Vagina (tissue), 2 donors: ENCODE measurements at regions not wholly inside any gene's neighbourhood (a gene's known extent, or its start where the extent isn't known, plus 50 kb on each side); places are given as distances from the start of the nearest gene placed in this dataset.

ENCODE experiments used
- DNase-seq, 2 donors: peaks; one replicate each; pipeline ENCODE4 v3.0.0-alpha.2; 2017; ENCODE audit errors: extremely low spot score in 2 of 2
- H3K27ac ChIP-seq: fragments of 200-600 bp; sonication (generic); one replicate; pipeline ENCODE4 v1.5.1; 2019
- H3K27me3 ChIP-seq: fragments of 200-600 bp; sonication (generic); one replicate; pipeline ENCODE4 v1.5.1; 2019
- H3K36me3 ChIP-seq, 2 donors: fragments of 200-600 bp; sonication (generic); one replicate each; pipeline ENCODE4 v1.5.1; 2017 to 2019
- H3K4me1 ChIP-seq: fragments of 200-600 bp; sonication (generic); one replicate; pipeline ENCODE4 v1.5.1; 2019
- H3K4me3 ChIP-seq, 2 donors: fragments of 200-600 bp; sonication (generic); 1 replicate in 1 of 2; 2 replicates in 1 of 2; pipeline ENCODE4 v1.5.1; 2016 to 2019
- H3K9me3 ChIP-seq: fragments of 200-600 bp; sonication (generic); one replicate; pipeline ENCODE4 v1.5.1; 2019
- CTCF ChIP-seq, 3 experiments: fragments of 450-650 bp in 2 of 3; fragments of 200-600 bp in 1 of 3; sonication (generic) in 1 of 3; IDR thresholded peaks; one replicate each; pipeline ENCODE4 v1.5.1; 2017 to 2019; ENCODE audit warnings: antibody characterized with exemption in 3 of 3, mild to moderate bottlenecking in 2 of 3, moderate library complexity in 2 of 3
- POLR2A ChIP-seq, 2 donors: fragments of 450-650 bp; IDR thresholded peaks; one replicate each; pipeline ENCODE4 v1.6.1; 2017; ENCODE audit warnings: antibody characterized with exemption in 2 of 2, mild to moderate bottlenecking in 2 of 2, moderate library complexity in 2 of 2
- POLR2AphosphoS5 ChIP-seq, 2 donors: sonication (generic); formaldehyde crosslinking; IDR thresholded peaks; one replicate each; pipeline ENCODE4 v1.9.0; 2017; ENCODE audit warnings: antibody characterized with exemption in 2 of 2, mild to moderate bottlenecking in 2 of 2, low read depth in 1 of 2; ENCODE audit not compliant: insufficient read depth in 1 of 2
- intact Hi-C: fragments of 100-400 bp; cut with DNase I; formaldehyde crosslinking; loops from one replicate; pipeline ENCODE4 v1.15.1; 2023

- intact Hi-C loops, result no loop called here
- Histone ChIP-seq H3K27ac (no peak overlapping the region), H3K4me1 (no peaks in the 10 kb centered on the region), H3K4me3 (no peak overlapping the region), H3K9me3 (no peaks in the 10 kb centered on the region), H3K27me3 (no peaks in the 10 kb centered on the region), H3K36me3 (no peaks in the 10 kb centered on the region)
- no peak for DNase-seq
- no peak for TF ChIP-seq CTCF (IDR thresholded peaks at IDR 0.05)
- no peak for TF ChIP-seq POLR2AphosphoS5 (IDR thresholded peaks at IDR 0.05; ENCODE audit: insufficient read depth in 1 of 2, low read depth in 1 of 2)
- no peak for TF ChIP-seq POLR2A (IDR thresholded peaks at IDR 0.05)
Measured at GRCh38 chr3:152930516-152930915, 95.6 kb downstream of the P2RY1 start.

GRCh38 chr3:152937234-152937633 lies 102.3 kb downstream of the P2RY1 start:
- Histone ChIP-seq H3K4me1 (no peaks in the 10 kb centered on the region), H3K36me3 (no peaks in the 10 kb centered on the region), H3K27ac (no peak overlapping the region), H3K27me3 (no peaks in the 10 kb centered on the region), H3K9me3 (no peaks in the 10 kb centered on the region), H3K4me3 (no peak overlapping the region)
- intact Hi-C loops, result no loop called here
- no peak for DNase-seq
- TF ChIP-seq POLR2A (IDR thresholded peaks at IDR 0.05) (no peak), POLR2AphosphoS5 (IDR thresholded peaks at IDR 0.05; ENCODE audit: insufficient read depth in 1 of 2, low read depth in 1 of 2) (no peak), CTCF (IDR thresholded peaks at IDR 0.05) (no peak)

GRCh38 chr3:152938974-152939636 lies 104.2 kb downstream of the P2RY1 start:
- H3K36me3 ChIP-seq, result no peaks in the 10 kb centered on the region
- intact Hi-C loops, result no loop called here
- TF ChIP-seq POLR2A (IDR thresholded peaks at IDR 0.05) (no peak), POLR2AphosphoS5 (IDR thresholded peaks at IDR 0.05; ENCODE audit: insufficient read depth in 1 of 2, low read depth in 1 of 2) (no peak), CTCF (IDR thresholded peaks at IDR 0.05) (no peak)
- no peaks in the 10 kb centered on the region for H3K4me1 ChIP-seq
- no peaks in the 10 kb centered on the region for H3K27me3 ChIP-seq
- H3K27ac ChIP-seq, result no peak overlapping the region
- DNase-seq, result no peak
- H3K4me3 ChIP-seq, result no peak overlapping the region
- no peaks in the 10 kb centered on the region for H3K9me3 ChIP-seq

GRCh38 chr3:152941859-152942258 lies 106.9 kb downstream of the P2RY1 start:
- Histone ChIP-seq H3K27ac (no peak overlapping the region), H3K27me3 (no peaks in the 10 kb centered on the region), H3K4me3 (no peak overlapping the region), H3K4me1 (no peaks in the 10 kb centered on the region), H3K9me3 (no peaks in the 10 kb centered on the region), H3K36me3 (no peaks in the 10 kb centered on the region)
- intact Hi-C loops, result no loop called here
- no peak for DNase-seq
- TF ChIP-seq POLR2A (IDR thresholded peaks at IDR 0.05) (no peak), CTCF (IDR thresholded peaks at IDR 0.05) (no peak), POLR2AphosphoS5 (IDR thresholded peaks at IDR 0.05; ENCODE audit: insufficient read depth in 1 of 2, low read depth in 1 of 2) (no peak)

- H3K4me1 ChIP-seq, result no peaks in the 10 kb centered on the region
- intact Hi-C loops, result no loop called here
- TF ChIP-seq POLR2A (IDR thresholded peaks at IDR 0.05), result no peak
- no peak for TF ChIP-seq POLR2AphosphoS5 (IDR thresholded peaks at IDR 0.05; ENCODE audit: insufficient read depth in 1 of 2, low read depth in 1 of 2)
- no peak for TF ChIP-seq CTCF (IDR thresholded peaks at IDR 0.05)
- H3K36me3 ChIP-seq, result no peaks in the 10 kb centered on the region
- H3K27ac ChIP-seq, result no peak overlapping the region
- no peaks in the 10 kb centered on the region for H3K27me3 ChIP-seq
- DNase-seq, result no peak
- H3K4me3 ChIP-seq, result no peak overlapping the region
- H3K9me3 ChIP-seq, result no peaks in the 10 kb centered on the region
Measured at GRCh38 chr3:152942366-152942765, 107.4 kb downstream of the P2RY1 start.
